ENCODE measurements at regions not wholly inside any gene's neighbourhood (a gene's known extent, or its start where the extent isn't known, plus 50 kb on each side); places are given as distances from the start of the nearest gene placed in this dataset.

DNA sequence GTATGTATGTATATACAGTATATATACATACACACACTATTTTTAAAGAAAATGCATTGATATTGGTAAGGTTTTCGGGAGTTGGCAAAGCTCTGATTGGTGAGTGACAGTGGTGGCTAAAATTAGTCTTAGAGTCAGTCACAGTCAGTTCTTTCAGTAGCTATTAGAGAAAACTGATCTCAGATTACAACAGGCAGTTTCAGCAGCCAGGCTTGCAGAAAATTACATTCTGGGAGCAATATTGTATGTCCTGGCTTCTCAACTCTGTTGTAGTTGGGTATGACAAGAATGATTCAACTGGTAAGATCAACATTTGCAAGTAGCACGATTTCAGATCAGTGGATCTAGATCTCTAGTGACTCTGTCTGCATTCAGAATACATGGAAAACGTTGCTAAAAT lies 897.9 kb upstream of the AUTS2 start:
- no peak for ATAC-seq (ENCODE audit: insufficient read depth, low read depth)
- Histone ChIP-seq H3K79me2 (ENCODE audit: insufficient read depth, low read length) (no peaks in the 10 kb centered on the region), H2AFZ (ENCODE audit: low read depth, low read length) (no peak overlapping the region), H3K27me3 (ENCODE audit: insufficient read depth, low read length, poor library complexity) (no peaks in the 10 kb centered on the region), H3K36me3 (ENCODE audit: insufficient read depth, low read length) (no peaks in the 10 kb centered on the region), H4K20me1 (ENCODE audit: insufficient read depth, low read length) (no peaks in the 10 kb centered on the region), H3K4me1 (ENCODE audit: insufficient read depth, low read length) (no peaks in the 10 kb centered on the region), H3K27ac (ENCODE audit: low read length) (no peak overlapping the region), H3K4me2 (ENCODE audit: insufficient read depth, low read length) (no peak overlapping the region), H3K4me3 (ENCODE audit: low read depth in 1 of 2, low read length in 2 of 2) (no peak overlapping the region), H3K9ac (ENCODE audit: low read depth, low read length) (no peak overlapping the region), H3K9me3 (ENCODE audit: insufficient read depth, low read length, severe bottlenecking) (no peaks in the 10 kb centered on the region)
- TF ChIP-seq, protein P1, sequence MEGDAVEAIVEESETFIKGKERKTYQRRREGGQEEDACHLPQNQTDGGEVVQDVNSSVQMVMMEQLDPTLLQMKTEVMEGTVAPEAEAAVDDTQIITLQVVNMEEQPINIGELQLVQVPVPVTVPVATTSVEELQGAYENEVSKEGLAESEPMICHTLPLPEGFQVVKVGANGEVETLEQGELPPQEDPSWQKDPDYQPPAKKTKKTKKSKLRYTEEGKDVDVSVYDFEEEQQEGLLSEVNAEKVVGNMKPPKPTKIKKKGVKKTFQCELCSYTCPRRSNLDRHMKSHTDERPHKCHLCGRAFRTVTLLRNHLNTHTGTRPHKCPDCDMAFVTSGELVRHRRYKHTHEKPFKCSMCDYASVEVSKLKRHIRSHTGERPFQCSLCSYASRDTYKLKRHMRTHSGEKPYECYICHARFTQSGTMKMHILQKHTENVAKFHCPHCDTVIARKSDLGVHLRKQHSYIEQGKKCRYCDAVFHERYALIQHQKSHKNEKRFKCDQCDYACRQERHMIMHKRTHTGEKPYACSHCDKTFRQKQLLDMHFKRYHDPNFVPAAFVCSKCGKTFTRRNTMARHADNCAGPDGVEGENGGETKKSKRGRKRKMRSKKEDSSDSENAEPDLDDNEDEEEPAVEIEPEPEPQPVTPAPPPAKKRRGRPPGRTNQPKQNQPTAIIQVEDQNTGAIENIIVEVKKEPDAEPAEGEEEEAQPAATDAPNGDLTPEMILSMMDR (IDR thresholded peaks at IDR 0.05; ENCODE audit: borderline replicate concordance, extremely low read depth, low read length, poor library complexity, severe bottlenecking): no peak
- TF ChIP-seq EZH2 (IDR thresholded peaks at IDR 0.05; ENCODE audit: borderline replicate concordance, low read depth, low read length, severe bottlenecking): no peak
- no peak for DNase-seq

DNA sequence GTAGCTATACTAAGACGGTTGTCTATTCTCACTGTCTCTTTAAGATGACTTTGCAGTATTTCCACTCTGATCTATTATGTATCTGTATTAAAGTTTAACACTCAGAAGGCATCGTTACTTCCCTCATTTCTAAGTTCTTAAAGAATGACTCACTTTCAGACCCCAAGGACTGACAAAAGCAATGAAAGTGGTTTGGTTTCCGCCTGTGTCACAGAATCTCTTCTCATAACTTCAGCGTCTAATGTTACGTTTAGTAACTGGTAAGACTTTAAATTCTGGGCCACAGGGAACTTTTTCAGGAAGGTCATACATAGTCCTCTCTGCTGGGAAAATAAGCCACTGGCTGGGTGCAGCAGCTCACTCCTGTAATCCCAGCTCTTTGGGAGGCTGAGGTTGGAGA lies 892.0 kb upstream of the AUTS2 start:
- H3K4me2 ChIP-seq (ENCODE audit: insufficient read depth, low read length): no peak overlapping the region
- no peak for ATAC-seq (ENCODE audit: insufficient read depth, low read depth)
- no peaks in the 10 kb centered on the region for H3K9me3 ChIP-seq (ENCODE audit: insufficient read depth, low read length, severe bottlenecking)
- H3K4me1 ChIP-seq (ENCODE audit: insufficient read depth, low read length): no peaks in the 10 kb centered on the region
- no peak for DNase-seq
- H3K4me3 ChIP-seq (ENCODE audit: low read depth in 1 of 2, low read length in 2 of 2): no peak overlapping the region
- no peak overlapping the region for H3K27ac ChIP-seq (ENCODE audit: low read length)
- H3K9ac ChIP-seq (ENCODE audit: low read depth, low read length): no peak overlapping the region
- no peaks in the 10 kb centered on the region for H3K36me3 ChIP-seq (ENCODE audit: insufficient read depth, low read length)
- H3K79me2 ChIP-seq (ENCODE audit: insufficient read depth, low read length): no peaks in the 10 kb centered on the region
- no peaks in the 10 kb centered on the region for H4K20me1 ChIP-seq (ENCODE audit: insufficient read depth, low read length)
- no peak for TF ChIP-seq EZH2 (IDR thresholded peaks at IDR 0.05; ENCODE audit: borderline replicate concordance, low read depth, low read length, severe bottlenecking)
- TF ChIP-seq, protein P1 (IDR thresholded peaks at IDR 0.05; ENCODE audit: borderline replicate concordance, extremely low read depth, low read length, poor library complexity, severe bottlenecking): no peak
- no peak overlapping the region for H2AFZ ChIP-seq (ENCODE audit: low read depth, low read length)
- H3K27me3 ChIP-seq (ENCODE audit: insufficient read depth, low read length, poor library complexity): no peaks in the 10 kb centered on the region

DNA sequence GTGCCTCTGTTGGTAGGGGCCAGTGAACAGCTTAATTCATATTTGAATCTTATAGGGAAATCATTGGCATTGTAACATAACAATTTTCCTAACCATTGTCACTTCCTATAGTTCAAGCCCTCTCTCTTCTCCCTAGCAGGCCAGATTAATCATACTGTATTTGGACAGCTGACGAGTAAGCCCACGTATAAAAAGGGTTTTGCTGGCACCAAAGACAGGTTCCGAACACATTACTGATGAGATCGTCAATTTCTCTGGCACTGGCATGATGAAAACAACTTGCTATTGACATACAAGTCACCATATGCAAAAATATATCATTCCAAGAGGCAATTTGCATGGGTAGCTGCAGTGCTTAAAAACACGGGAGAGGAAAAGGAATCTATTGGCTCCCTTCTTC lies 891.1 kb upstream of the AUTS2 start:
- Histone ChIP-seq H3K79me2 (ENCODE audit: insufficient read depth, low read length) (no peaks in the 10 kb centered on the region), H3K27me3 (ENCODE audit: insufficient read depth, low read length, poor library complexity) (no peaks in the 10 kb centered on the region), H3K4me1 (ENCODE audit: insufficient read depth, low read length) (no peaks in the 10 kb centered on the region), H3K27ac (ENCODE audit: low read length) (no peak overlapping the region), H2AFZ (ENCODE audit: low read depth, low read length) (no peak overlapping the region), H3K9ac (ENCODE audit: low read depth, low read length) (no peak overlapping the region), H3K9me3 (ENCODE audit: insufficient read depth, low read length, severe bottlenecking) (no peaks in the 10 kb centered on the region), H3K4me2 (ENCODE audit: insufficient read depth, low read length) (no peak overlapping the region), H3K4me3 (ENCODE audit: low read depth in 1 of 2, low read length in 2 of 2) (no peak overlapping the region), H4K20me1 (ENCODE audit: insufficient read depth, low read length) (no peaks in the 10 kb centered on the region), H3K36me3 (ENCODE audit: insufficient read depth, low read length) (no peaks in the 10 kb centered on the region)
- no peak for TF ChIP-seq EZH2 (IDR thresholded peaks at IDR 0.05; ENCODE audit: borderline replicate concordance, low read depth, low read length, severe bottlenecking)
- DNase-seq (no peak), ATAC-seq (ENCODE audit: insufficient read depth, low read depth) (no peak)

DNA sequence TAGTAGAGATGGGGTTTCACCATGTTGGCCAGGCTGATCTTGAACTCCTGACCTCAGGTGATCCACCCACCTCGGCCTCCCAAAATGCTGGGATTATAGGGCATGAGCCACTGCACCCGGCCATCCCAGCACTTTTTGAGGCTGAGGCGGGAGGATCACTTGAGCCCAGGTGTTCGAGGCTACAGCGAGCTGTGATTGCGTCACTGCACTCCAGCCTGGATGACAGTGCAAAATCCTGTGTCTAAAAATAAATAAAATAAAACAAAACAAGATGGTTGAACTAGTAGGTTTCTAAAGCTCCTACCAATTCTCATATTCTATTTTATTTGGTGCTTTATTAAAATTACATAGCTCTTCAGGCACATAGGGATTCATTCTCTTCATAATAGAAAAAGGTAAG lies 890.3 kb upstream of the AUTS2 start:
- Histone ChIP-seq H2AFZ (ENCODE audit: low read depth, low read length) (no peak overlapping the region), H3K4me1 (ENCODE audit: insufficient read depth, low read length) (no peaks in the 10 kb centered on the region), H3K79me2 (ENCODE audit: insufficient read depth, low read length) (no peaks in the 10 kb centered on the region), H3K27me3 (ENCODE audit: insufficient read depth, low read length, poor library complexity) (no peaks in the 10 kb centered on the region), H3K4me3 (ENCODE audit: low read depth in 1 of 2, low read length in 2 of 2) (no peak overlapping the region), H4K20me1 (ENCODE audit: insufficient read depth, low read length) (no peaks in the 10 kb centered on the region), H3K36me3 (ENCODE audit: insufficient read depth, low read length) (no peaks in the 10 kb centered on the region), H3K27ac (ENCODE audit: low read length) (no peak overlapping the region), H3K4me2 (ENCODE audit: insufficient read depth, low read length) (no peak overlapping the region), H3K9me3 (ENCODE audit: insufficient read depth, low read length, severe bottlenecking) (no peaks in the 10 kb centered on the region), H3K9ac (ENCODE audit: low read depth, low read length) (no peak overlapping the region)
- no peak for TF ChIP-seq EZH2 (IDR thresholded peaks at IDR 0.05; ENCODE audit: borderline replicate concordance, low read depth, low read length, severe bottlenecking)
- TF ChIP-seq, protein P1 (IDR thresholded peaks at IDR 0.05; ENCODE audit: borderline replicate concordance, extremely low read depth, low read length, poor library complexity, severe bottlenecking): no peak
- no peak for DNase-seq
- ATAC-seq (ENCODE audit: insufficient read depth, low read depth): no peak

Data from DND-41 (cell line).